CD4-positive, alpha-beta T cell (primary cell): ENCODE measurements at regions not wholly inside any gene's neighbourhood (a gene's known extent, or its start where the extent isn't known, plus 50 kb on each side); places are given as distances from the start of the nearest gene placed in this dataset.

Source experiments
- ATAC-seq: fragments of 200-7000 bp; cut with Tn5 transposase; one replicate; pipeline ENCODE4 v1.10.0; 2022; ENCODE audit warnings: mild to moderate bottlenecking; ENCODE audit not compliant: poor library complexity
- CTCF ChIA-PET: fragments of 350-600 bp; sonication (Branson Sonifier 250); formaldehyde crosslinking; loops from one replicate; lab custom pipeline; 2021; ENCODE audit warnings: antibody characterized with exemption, inconsistent platforms; lab: Charles Lee
- POLR2A ChIA-PET: fragments of 350-600 bp; sonication (Branson Sonifier 250); formaldehyde crosslinking; loops from one replicate; lab custom pipeline; 2021; ENCODE audit warnings: antibody characterized with exemption, inconsistent platforms; lab: Charles Lee
- DNase-seq, 14 experiments: peaks; one replicate each; pipeline ENCODE4 v3.0.0-alpha.2; 2013 to 2020; ENCODE audit warnings: mixed read lengths in 2 of 14
- H3K27ac ChIP-seq, 2 donors: one replicate each; pipeline versions ENCODE4 v1.5.1 to v1.7.0; 2013; ENCODE audit warnings: low read length in 2 of 2, low read depth in 1 of 2, mild to moderate bottlenecking in 1 of 2
- H3K27me3 ChIP-seq, 2 experiments: 1 replicate in 1 of 2; 2 replicates in 1 of 2; pipeline versions ENCODE4 v1.6.1 to v1.7.0; 2013; ENCODE audit warnings: low read length in 2 of 2, control low read depth in 1 of 2, mild to moderate bottlenecking in 1 of 2, moderate library complexity in 1 of 2; ENCODE audit not compliant: insufficient read depth in 2 of 2, control insufficient read depth in 1 of 2
- H3K36me3 ChIP-seq: one replicate; pipeline ENCODE4 v1.6.1; 2013; ENCODE audit warnings: low read length, control low read depth; ENCODE audit not compliant: insufficient read depth
- H3K4me1 ChIP-seq: one replicate; pipeline ENCODE4 v1.6.1; 2013; ENCODE audit warnings: low read length, control low read depth; ENCODE audit not compliant: insufficient read depth
- H3K4me3 ChIP-seq: one replicate; pipeline ENCODE4 v1.5.1; 2013; ENCODE audit warnings: mild to moderate bottlenecking, low read length, moderate library complexity
- H3K9me3 ChIP-seq, 2 experiments: 1 replicate in 1 of 2; 2 replicates in 1 of 2; pipeline versions ENCODE4 v1.6.1 to v1.7.0; 2013; ENCODE audit warnings: low read length in 2 of 2, mild to moderate bottlenecking in 2 of 2, control low read depth in 1 of 2, moderate library complexity in 1 of 2; ENCODE audit not compliant: control insufficient read depth in 1 of 2, insufficient read depth in 1 of 2
- H3K27ac Mint-ChIP-seq: one replicate; pipeline ENCODE4 v1.8.0; 2020; ENCODE audit warnings: mixed read lengths
- H3K27me3 Mint-ChIP-seq: one replicate; pipeline ENCODE4 v1.8.0; 2021; ENCODE audit warnings: mixed read lengths
- H3K36me3 Mint-ChIP-seq: one replicate; pipeline ENCODE4 v1.8.0; 2021; ENCODE audit warnings: low read depth, mixed read lengths
- H3K4me1 Mint-ChIP-seq: one replicate; pipeline ENCODE4 v1.8.0; 2021; ENCODE audit warnings: low read depth, mixed read lengths
- H3K4me3 Mint-ChIP-seq: one replicate; pipeline ENCODE4 v1.8.0; 2020; ENCODE audit warnings: mild to moderate bottlenecking, mixed read lengths
- H3K9me3 Mint-ChIP-seq: one replicate; pipeline ENCODE4 v1.8.0; 2020; ENCODE audit warnings: mixed read lengths
- intact Hi-C, 2 experiments: fragments of 100-400 bp; cut with DNase I in 1 of 2; cut with micrococcal nuclease in 1 of 2; formaldehyde crosslinking; loops; one replicate each; pipeline versions ENCODE4 v1.15.1 to v1.9.0; 2023 to 2025; cut with DNase I, micrococcal nuclease
- TF ChIP-seq, protein P1 (sequence below): fragments of 200-600 bp; IDR thresholded peaks from one replicate; pipeline ENCODE4 v1.8.0; 2022; ENCODE audit warnings: antibody characterized with exemption, mild to moderate bottlenecking

DNA sequence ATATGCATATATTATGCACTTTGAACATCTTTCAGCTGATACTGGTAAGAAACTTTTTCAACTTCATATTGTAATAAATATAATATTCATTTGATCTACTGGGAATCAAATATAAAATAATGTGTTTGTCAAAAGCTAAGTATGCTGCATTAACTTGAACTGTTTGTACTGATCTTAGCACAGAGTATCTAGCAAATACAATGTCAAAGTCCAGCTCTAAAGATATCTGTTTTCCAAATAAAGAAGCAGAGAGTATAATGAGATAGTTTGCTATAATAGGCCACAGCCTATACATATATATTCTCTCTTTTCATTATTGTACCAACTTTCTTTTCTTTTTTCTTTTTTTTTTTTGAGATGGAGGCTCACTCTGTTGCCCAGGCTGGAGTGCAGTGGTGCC, 417.0 kb downstream of the TMEM161B start:
- Mint-ChIP-seq H3K27me3 (no peaks in the 10 kb centered on the region), H3K9me3 (peaks cover 2% of the 10 kb centered on the region), H3K27ac (no peak overlapping the region), H3K36me3 (no peaks in the 10 kb centered on the region), H3K4me1 (no peaks in the 10 kb centered on the region), H3K4me3 (no peak overlapping the region)
- POLR2A ChIA-PET: no interaction called here
- Histone ChIP-seq H3K27me3 (no peaks in the 10 kb centered on the region), H3K4me1 (no peaks in the 10 kb centered on the region), H3K9me3 (peaks cover 0 to 3% of the 10 kb centered on the region in 2 experiments), H3K27ac (no peak overlapping the region), H3K36me3 (no peaks in the 10 kb centered on the region), H3K4me3 (no peak overlapping the region)
- CTCF ChIA-PET: no interaction called here
- ATAC-seq: no peak
- intact Hi-C loops: no loop called here
- no peak for DNase-seq
- TF ChIP-seq, protein P1, sequence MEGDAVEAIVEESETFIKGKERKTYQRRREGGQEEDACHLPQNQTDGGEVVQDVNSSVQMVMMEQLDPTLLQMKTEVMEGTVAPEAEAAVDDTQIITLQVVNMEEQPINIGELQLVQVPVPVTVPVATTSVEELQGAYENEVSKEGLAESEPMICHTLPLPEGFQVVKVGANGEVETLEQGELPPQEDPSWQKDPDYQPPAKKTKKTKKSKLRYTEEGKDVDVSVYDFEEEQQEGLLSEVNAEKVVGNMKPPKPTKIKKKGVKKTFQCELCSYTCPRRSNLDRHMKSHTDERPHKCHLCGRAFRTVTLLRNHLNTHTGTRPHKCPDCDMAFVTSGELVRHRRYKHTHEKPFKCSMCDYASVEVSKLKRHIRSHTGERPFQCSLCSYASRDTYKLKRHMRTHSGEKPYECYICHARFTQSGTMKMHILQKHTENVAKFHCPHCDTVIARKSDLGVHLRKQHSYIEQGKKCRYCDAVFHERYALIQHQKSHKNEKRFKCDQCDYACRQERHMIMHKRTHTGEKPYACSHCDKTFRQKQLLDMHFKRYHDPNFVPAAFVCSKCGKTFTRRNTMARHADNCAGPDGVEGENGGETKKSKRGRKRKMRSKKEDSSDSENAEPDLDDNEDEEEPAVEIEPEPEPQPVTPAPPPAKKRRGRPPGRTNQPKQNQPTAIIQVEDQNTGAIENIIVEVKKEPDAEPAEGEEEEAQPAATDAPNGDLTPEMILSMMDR: no peak

DNA sequence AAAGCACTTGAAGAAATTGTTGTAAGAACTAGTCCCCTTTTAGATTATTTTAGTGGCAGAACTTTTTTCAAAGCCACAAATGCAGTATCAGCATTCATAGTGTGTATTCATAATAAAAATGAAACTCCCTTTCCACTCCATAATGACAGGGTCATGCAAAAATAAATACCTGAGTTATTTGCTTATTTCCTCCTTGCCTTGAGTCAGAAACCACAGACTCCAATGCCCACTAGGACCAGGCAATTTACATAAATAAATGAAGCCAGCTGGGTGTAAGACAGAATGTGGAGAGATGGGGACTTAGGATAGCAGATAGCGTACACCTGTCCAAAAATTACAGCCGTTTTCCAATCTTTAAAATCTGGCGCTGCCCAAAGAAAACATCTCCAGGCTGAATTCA, 417.8 kb downstream of the TMEM161B start:
- CTCF ChIA-PET: no interaction called here

DNA sequence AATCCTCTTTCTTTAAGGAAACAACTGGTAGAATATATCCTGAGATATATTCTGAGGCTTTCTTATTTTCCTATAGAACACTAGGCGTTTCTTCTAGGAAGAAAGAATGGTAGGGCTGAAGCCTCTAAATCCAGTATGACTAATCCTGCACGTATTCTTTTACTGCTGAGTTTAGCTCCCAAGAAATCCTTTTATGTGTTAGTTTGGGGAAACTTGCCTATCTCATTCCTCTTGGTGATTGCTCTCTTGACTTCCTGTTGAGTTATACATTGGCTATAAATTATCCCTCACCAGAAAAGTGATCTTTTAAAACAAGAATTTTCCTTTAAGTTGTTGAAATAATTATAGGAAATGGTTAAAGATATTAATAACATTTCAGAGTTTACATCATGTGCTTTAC, 422.9 kb downstream of the TMEM161B start:
- DNase-seq (no peak), ATAC-seq (no peak)
- H3K4me3 Mint-ChIP-seq: no peak overlapping the region
- Histone ChIP-seq H3K4me1 (no peaks in the 10 kb centered on the region), H3K36me3 (no peaks in the 10 kb centered on the region), H3K9me3 (peaks cover 5 to 10% of the 10 kb centered on the region in 2 experiments), H3K27ac (no peak overlapping the region), H3K27me3 (no peaks in the 10 kb centered on the region), H3K4me3 (no peak overlapping the region)
- TF ChIP-seq, protein P1: no peak
- no peaks in the 10 kb centered on the region for H3K4me1 Mint-ChIP-seq
- H3K36me3 Mint-ChIP-seq: no peaks in the 10 kb centered on the region
- CTCF ChIA-PET: no interaction called here
- H3K27me3 Mint-ChIP-seq: no peaks in the 10 kb centered on the region
- H3K9me3 Mint-ChIP-seq: no peaks in the 10 kb centered on the region
- POLR2A ChIA-PET: no interaction called here
- no peak overlapping the region for H3K27ac Mint-ChIP-seq
- intact Hi-C loops: no loop called here

More for the DNA sequence above, 417.8 kb downstream of the TMEM161B start:
- Histone ChIP-seq H3K9me3 (no peaks in the 10 kb centered on the region), H3K36me3 (no peaks in the 10 kb centered on the region), H3K4me1 (no peaks in the 10 kb centered on the region), H3K27me3 (no peaks in the 10 kb centered on the region), H3K27ac (no peak overlapping the region), H3K4me3 (no peak overlapping the region)
- intact Hi-C loops: no loop called here
- DNase-seq: no peak
- H3K4me3 Mint-ChIP-seq: no peak overlapping the region
- no peaks in the 10 kb centered on the region for H3K27me3 Mint-ChIP-seq
- TF ChIP-seq, protein P1: no peak
- POLR2A ChIA-PET: no interaction called here
- no peaks in the 10 kb centered on the region for H3K4me1 Mint-ChIP-seq
- ATAC-seq: no peak
- no peak overlapping the region for H3K27ac Mint-ChIP-seq
- H3K36me3 Mint-ChIP-seq: no peaks in the 10 kb centered on the region
- peaks cover 2% of the 10 kb centered on the region for H3K9me3 Mint-ChIP-seq
